PC-9 (cell line): ENCODE measurements at regions not wholly inside any gene's neighbourhood (a gene's known extent, or its start where the extent isn't known, plus 50 kb on each side); places are given as distances from the start of the nearest gene placed in this dataset.

Experiments used
- EZH2 ChIP-seq: fragments of 200-600 bp; sonication (generic); IDR thresholded peaks from 2 replicates; pipeline ENCODE4 v1.8.0; 2017; ENCODE audit warnings: antibody characterized with exemption, low read depth
- TF ChIP-seq, protein P1 (sequence below): fragments of 200-600 bp; sonication (generic); conservative IDR thresholded peaks from 2 replicates; pipeline ENCODE4 v1.6.1; 2017; ENCODE audit warnings: mixed run types, antibody characterized with exemption, mild to moderate bottlenecking, moderate library complexity

DNA sequence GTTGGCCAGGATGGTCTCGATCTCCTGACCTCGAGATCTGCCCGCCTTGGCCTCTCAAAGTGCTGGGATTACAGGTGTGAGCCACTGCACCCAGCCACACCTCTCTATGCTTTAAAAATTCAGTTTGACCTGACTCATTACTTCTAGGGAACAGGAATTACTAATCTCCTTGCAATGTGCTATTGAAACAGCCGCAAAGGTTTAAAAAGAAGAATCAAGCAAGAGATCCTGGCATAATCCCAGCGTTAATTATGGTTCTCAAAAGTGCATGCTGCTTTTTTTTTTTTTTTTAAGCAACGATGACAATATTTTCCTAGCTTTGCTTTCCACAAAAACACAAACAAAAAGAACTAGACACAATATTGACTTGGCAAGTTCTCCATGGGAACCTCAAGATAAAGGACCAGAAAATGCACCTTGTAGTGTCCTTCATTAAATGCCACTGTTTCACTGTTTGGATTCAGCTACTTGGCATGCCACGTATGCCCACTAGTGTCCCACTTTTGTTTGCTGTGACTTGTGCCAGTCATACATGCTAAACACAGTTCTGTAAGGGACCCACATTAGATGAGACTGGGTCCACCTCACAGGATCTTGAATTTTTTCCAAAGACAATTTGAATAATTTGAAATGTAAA lies 112.6 kb upstream of the PPARGC1A start:
- TF ChIP-seq, protein P1, sequence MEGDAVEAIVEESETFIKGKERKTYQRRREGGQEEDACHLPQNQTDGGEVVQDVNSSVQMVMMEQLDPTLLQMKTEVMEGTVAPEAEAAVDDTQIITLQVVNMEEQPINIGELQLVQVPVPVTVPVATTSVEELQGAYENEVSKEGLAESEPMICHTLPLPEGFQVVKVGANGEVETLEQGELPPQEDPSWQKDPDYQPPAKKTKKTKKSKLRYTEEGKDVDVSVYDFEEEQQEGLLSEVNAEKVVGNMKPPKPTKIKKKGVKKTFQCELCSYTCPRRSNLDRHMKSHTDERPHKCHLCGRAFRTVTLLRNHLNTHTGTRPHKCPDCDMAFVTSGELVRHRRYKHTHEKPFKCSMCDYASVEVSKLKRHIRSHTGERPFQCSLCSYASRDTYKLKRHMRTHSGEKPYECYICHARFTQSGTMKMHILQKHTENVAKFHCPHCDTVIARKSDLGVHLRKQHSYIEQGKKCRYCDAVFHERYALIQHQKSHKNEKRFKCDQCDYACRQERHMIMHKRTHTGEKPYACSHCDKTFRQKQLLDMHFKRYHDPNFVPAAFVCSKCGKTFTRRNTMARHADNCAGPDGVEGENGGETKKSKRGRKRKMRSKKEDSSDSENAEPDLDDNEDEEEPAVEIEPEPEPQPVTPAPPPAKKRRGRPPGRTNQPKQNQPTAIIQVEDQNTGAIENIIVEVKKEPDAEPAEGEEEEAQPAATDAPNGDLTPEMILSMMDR: no peak
- TF ChIP-seq EZH2: no peak
